Endometrium (tissue), 2 donors: ENCODE measurements at regions not wholly inside any gene's neighbourhood (a gene's known extent, or its start where the extent isn't known, plus 50 kb on each side); places are given as distances from the start of the nearest gene placed in this dataset.

ENCODE experiments used
- FAIRE-seq: peaks from 2 replicates; lab custom pipeline; 2012; peaks lifted over from hg19 to GRCh38; lab: Jason Lieb, UNC
- donor health status: control.
- donor health status: control.

DNA sequence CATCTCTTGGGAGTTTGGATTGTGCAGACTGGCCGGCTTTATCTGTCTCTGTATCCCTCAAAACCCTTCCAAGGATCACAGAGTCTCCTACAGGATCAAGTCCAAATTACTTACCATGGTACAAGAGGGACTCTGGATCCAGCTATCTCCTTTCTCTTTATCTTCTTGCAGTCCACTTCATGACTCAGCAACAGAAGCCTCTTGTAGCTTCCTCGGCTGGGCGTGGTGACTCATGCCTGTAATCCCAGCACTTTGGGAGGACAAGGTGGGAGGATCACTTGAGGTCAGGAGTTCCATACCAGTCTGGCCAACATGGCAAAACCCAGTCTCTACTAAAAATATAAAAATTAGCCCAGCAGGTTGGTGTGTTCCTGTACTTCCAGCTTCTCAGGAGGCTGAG lies 189.7 kb downstream of the BCAT1 start:
- FAIRE-seq, result no peak

- FAIRE-seq, result no peak
These were observed 192.3 kb downstream of the BCAT1 start for GRCh38 chr12:24756479-24757024.

- FAIRE-seq, result no peak
These were observed 193.9 kb downstream of the BCAT1 start for GRCh38 chr12:24754690-24755638.

DNA sequence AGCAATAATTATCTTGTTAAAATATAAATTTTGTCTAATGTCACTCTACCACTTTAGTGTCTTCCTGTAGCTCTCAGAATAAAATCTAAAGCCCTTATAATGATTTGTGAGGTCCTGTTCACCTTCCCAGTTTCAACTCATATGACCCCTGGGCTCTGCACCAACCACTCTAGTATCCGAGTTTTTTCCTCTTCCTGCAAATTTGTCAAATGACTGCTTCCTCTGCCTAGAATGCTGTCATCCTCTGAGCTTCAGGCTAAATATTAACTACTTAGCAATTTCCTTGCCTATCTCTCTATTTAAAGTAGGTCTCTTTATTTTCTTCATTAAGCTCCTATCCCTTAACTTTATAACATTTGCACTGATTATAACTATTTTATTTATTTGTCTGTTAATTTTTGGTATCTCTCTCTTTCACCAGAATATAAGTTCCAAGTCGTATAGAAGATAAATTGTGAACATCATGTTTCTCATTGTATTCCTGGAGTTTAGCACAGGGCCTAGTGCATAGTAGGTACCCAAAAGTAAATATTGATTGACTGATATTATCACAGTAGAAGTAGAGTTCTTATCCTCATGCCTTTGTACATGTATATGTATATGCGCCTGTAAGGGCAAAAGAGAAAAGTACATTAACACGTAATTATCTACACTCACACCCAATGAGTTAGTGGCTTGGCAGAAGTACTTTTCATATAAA lies 196.0 kb downstream of the BCAT1 start:
- FAIRE-seq, result no peak

- no peak for FAIRE-seq
These were observed 197.7 kb downstream of the BCAT1 start for GRCh38 chr12:24751181-24751580.

- FAIRE-seq, result no peak
These were observed 198.6 kb downstream of the BCAT1 start for GRCh38 chr12:24750263-24750662.

GRCh38 chr12:24749171-24749570 lies 199.7 kb downstream of the BCAT1 start:
- no peak for FAIRE-seq

- FAIRE-seq, result no peak
These were observed 200.6 kb downstream of the BCAT1 start for GRCh38 chr12:24748326-24748725.

DNA sequence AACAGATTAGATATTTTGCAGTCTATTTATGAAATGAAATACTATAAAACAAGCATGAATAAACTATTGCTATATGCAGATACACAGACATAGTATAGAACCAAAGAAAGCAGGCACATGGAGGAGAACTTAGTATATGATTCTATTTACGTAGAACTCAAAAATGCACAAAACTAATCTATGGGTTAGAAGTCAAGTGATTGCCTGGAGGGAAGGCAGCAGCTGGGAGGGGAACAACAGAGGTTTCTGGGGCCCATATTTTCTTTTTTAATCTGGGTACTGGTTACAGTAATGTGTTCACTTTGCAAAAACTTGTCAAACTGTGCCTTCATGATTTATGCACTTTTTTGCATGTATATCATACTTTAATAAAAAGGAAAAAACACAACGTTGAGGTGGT lies 202.0 kb downstream of the BCAT1 start:
- FAIRE-seq, result no peak

DNA sequence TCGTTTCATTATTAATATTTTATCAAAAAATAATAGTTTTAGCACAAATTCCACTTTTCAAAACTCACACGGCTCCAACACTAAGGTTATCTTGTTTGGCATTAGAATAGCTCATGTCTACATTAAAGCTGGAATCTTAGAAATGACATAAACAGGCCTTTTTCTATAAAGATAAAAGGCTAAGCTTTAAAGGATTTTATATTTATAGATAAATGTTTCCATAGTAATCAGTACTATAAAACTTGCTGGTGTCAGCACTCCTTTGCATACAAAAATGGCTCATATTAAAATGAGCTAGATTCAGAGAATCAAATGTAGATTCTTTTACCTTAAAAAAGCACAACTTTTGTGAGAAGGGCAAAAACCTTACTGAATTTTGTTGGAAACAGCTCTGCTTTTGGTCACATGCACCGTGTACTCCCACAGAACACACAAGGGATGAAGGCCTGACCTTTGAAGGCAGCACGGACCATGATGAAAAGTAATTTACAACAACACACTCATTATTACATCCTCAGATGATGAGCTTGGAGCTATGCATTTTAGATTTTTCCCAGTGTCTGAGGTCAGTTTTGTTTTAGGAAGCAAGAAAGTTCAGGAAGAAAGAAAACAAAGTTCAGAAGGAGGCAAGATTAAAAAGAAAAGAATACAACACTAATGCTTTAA lies 202.8 kb downstream of the BCAT1 start:
- peak; percentile 95 for FAIRE-seq

- FAIRE-seq, result no peak
These were observed 204.7 kb downstream of the BCAT1 start for GRCh38 chr12:24743941-24744793.

GRCh38 chr12:24742378-24742777 lies 206.5 kb downstream of the BCAT1 start:
- FAIRE-seq, result no peak

DNA sequence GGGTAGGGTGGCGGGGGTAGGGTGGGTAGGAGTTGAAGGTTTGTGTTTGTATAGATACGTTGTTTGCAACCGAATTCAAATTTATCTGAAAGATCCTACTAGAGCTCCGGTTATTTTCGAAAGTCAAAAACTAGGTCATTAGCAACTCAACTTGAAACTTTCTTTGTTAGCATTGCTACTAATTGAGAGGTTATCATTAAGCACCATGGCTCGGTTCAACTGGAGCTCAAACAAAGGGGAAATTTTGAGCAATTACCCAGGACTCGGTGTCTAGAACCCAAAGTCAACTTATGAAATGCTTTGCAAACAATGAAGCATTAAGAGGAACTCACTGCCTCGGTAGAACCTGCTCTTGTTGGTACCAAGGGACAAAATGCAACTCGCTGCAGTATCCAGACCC lies 207.7 kb downstream of the BCAT1 start:
- no peak for FAIRE-seq

DNA sequence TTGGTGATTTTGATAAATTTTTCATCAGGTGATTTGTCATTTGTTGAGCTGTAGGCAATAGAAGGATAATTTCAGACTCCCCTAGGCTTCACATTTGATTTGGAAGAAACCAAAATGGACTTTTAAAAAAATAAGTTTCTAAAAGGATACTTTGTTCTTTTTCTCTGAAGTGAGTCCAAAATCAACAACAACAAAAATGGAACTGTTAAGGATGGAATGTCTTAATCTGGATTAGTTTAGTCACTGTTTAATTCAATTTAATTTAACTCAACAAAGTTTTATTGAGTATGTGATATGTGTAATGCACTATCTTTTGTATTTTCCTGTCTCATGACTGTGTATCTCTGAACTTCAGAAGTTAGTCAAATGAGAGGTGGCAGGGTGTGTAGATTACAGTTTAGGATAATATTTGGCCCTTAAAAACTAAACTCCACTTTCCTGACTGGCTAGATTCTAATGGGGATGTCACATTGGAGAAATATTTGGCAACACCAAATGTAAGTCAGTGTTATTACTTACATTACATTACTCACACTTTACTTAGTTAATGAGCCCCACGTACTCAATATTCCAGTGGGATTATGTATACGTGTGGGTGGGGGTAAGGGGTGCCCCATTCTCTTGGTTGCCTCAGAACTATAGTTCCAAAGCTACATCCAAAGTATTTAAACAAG lies 209.7 kb downstream of the BCAT1 start:
- peak; percentile 81 for FAIRE-seq

- FAIRE-seq, result no peak
These were observed 210.5 kb downstream of the BCAT1 start for GRCh38 chr12:24738441-24738840.

GRCh38 chr12:24731596-24731995 lies 217.3 kb downstream of the BCAT1 start:
- no peak for FAIRE-seq

- FAIRE-seq, result no peak
These were observed 218.4 kb downstream of the BCAT1 start for GRCh38 chr12:24730489-24730896.

- no peak for FAIRE-seq
These were observed 220.1 kb downstream of the BCAT1 start for GRCh38 chr12:24728826-24729225.

- peak; percentile 91 for FAIRE-seq
These were observed 220.5 kb downstream of the BCAT1 start for GRCh38 chr12:24728366-24728765.

DNA sequence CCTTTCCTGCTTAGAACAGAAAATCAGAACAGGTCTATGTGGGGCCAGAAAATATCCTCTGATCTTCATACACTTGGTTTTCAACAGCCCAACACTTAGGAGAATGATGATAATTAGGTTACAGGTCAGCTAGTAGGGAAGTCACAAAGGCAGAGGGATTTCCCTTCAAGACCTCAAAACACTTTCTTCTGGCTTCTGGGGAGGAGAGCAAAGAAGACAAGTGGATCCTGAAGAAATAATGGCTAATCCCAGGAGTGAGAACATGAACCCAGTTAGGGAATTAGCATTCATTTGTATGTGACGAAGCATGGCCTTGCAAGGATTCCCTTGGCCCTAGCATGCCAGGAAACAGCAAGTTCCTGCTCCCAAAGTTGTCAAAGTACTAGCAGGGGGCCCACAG lies 223.3 kb downstream of the BCAT1 start:
- no peak for FAIRE-seq

DNA sequence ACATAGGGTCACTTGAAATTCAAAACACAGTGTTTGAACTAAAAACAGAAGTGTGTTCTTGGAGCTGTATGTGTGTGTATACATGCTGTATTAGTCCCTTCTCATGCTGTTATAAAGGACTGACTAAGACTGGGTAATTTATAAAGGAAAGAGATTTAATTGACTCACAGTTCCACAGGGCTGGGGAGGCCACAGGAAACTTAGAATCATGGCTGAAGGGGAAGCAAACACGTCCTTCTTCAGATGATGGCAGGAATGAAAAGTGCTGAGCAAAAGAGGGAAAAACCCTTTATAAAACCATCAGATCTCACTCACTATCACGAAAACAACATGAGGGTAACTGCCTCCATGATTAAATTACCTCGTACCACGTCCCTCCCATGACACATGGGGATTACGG lies 224.1 kb downstream of the BCAT1 start:
- FAIRE-seq, result no peak
